GM23338 (cell line): ENCODE measurements at regions not wholly inside any gene's neighbourhood (a gene's known extent, or its start where the extent isn't known, plus 50 kb on each side); places are given as distances from the start of the nearest gene placed in this dataset.
A peak's percentile ranks its signal among the peaks of the same experiment; 100 is the strongest.

ENCODE experiments used
- ATAC-seq: fragments of 200-7000 bp; cut with Tn5 transposase; 3 replicates; pipeline ENCODE4 v1.9.1; 2020
- DNase-seq: peaks from one replicate; pipeline ENCODE4 v3.0.0-alpha.2; 2015; ENCODE audit warnings: low spot score
- H2AFZ ChIP-seq: fragments of 200-600 bp; sonication (generic); 2 replicates; pipeline ENCODE4 v1.8.0; 2016; ENCODE audit warnings: antibody characterized with exemption, mild to moderate bottlenecking, moderate library complexity
- H3F3A ChIP-seq: fragments of 200-600 bp; sonication (generic); replicated peaks from 2 replicates; pipeline ENCODE4 v1.8.0; 2017; ENCODE audit warnings: antibody characterized with exemption, mixed run types, low read depth
- H3K27ac ChIP-seq: fragments of 200-600 bp; sonication (generic); 2 replicates; pipeline ENCODE4 v1.6.1; 2016; ENCODE audit warnings: low read depth
- H3K27me3 ChIP-seq: fragments of 200-600 bp; sonication (generic); 2 replicates; pipeline ENCODE4 v1.8.0; 2016; ENCODE audit warnings: mild to moderate bottlenecking, mixed run types, moderate library complexity; ENCODE audit not compliant: insufficient read depth
- H3K36me3 ChIP-seq: fragments of 200-600 bp; sonication (generic); 2 replicates; pipeline ENCODE4 v1.8.0; 2016; ENCODE audit warnings: mild to moderate bottlenecking; ENCODE audit not compliant: insufficient read depth
- H3K4me1 ChIP-seq: fragments of 200-600 bp; sonication (generic); 2 replicates; pipeline ENCODE4 v1.8.0; 2016; ENCODE audit warnings: mild to moderate bottlenecking, moderate library complexity; ENCODE audit not compliant: insufficient read depth
- H3K4me2 ChIP-seq: fragments of 200-600 bp; sonication (generic); 2 replicates; pipeline ENCODE4 v1.7.1; 2017; ENCODE audit warnings: mixed run types
- H3K4me3 ChIP-seq: fragments of 200-600 bp; sonication (generic); 2 replicates; pipeline ENCODE4 v1.6.1; 2016; ENCODE audit warnings: mixed run types
- H3K79me2 ChIP-seq: fragments of 200-600 bp; sonication (generic); replicated peaks from 2 replicates; pipeline ENCODE4 v1.8.0; 2017; ENCODE audit warnings: mild to moderate bottlenecking; ENCODE audit not compliant: insufficient read depth
- H3K9me2 ChIP-seq: fragments of 200-600 bp; sonication (generic); 2 replicates; pipeline ENCODE4 v1.8.0; 2017; ENCODE audit not compliant: insufficient read depth
- H4K20me1 ChIP-seq: fragments of 200-600 bp; sonication (generic); replicated peaks from 2 replicates; pipeline ENCODE4 v1.8.0; 2017; ENCODE audit warnings: mild to moderate bottlenecking; ENCODE audit not compliant: insufficient read depth
- H3K27ac Mint-ChIP-seq: 2 replicates; pipeline ENCODE4 v1.8.0; 2020; ENCODE audit warnings: inconsistent platforms, mild to moderate bottlenecking, moderate library complexity, mixed read lengths
- H3K27me3 Mint-ChIP-seq: 3 replicates; pipeline ENCODE4 v1.8.0; 2022; ENCODE audit warnings: low read depth, mild to moderate bottlenecking, moderate library complexity, mixed read lengths, inconsistent platforms; ENCODE audit not compliant: insufficient read depth, poor library complexity
- H3K36me3 Mint-ChIP-seq: 3 replicates; pipeline ENCODE4 v1.8.0; 2021; ENCODE audit warnings: low read depth, mild to moderate bottlenecking, inconsistent platforms, moderate library complexity, mixed read lengths
- H3K4me1 Mint-ChIP-seq: 3 replicates; pipeline ENCODE4 v1.8.0; 2020; ENCODE audit warnings: mild to moderate bottlenecking, inconsistent platforms, mixed read lengths
- H3K4me3 Mint-ChIP-seq: 3 replicates; pipeline ENCODE4 v1.8.0; 2021; ENCODE audit warnings: moderate library complexity, mild to moderate bottlenecking, inconsistent platforms, mixed read lengths
- H3K9me3 Mint-ChIP-seq: 3 replicates; pipeline ENCODE4 v1.8.0; 2020; ENCODE audit warnings: moderate library complexity, mild to moderate bottlenecking, inconsistent platforms, mixed read lengths
- CREB1 ChIP-seq: fragments of 250-450 bp; sonication (Bioruptor Pico); IDR thresholded peaks from 2 replicates; pipeline ENCODE4 v1.5.0; 2020; ENCODE audit warnings: low read depth, mild to moderate bottlenecking, moderate library complexity
- TF ChIP-seq, protein P1 (sequence below), 2 experiments: fragments of 200-600 bp in 1 of 2; sonication (generic) in 1 of 2; conservative IDR thresholded peaks; 2 replicates each; pipeline versions ENCODE4 v1.5.1 to v1.6.1; 2016 to 2017; ENCODE audit warnings: antibody characterized with exemption in 2 of 2, low read depth in 2 of 2, mild to moderate bottlenecking in 2 of 2, moderate library complexity in 1 of 2
- TF ChIP-seq, protein P2 (sequence below): fragments of 250-450 bp; sonication (Bioruptor Pico); IDR thresholded peaks from 2 replicates; pipeline ENCODE4 v1.5.0; 2020; ENCODE audit warnings: mild to moderate bottlenecking, moderate library complexity
- TF ChIP-seq, protein P3 (sequence below): IDR thresholded peaks from 2 replicates; pipeline ENCODE4 v1.6.1; 2016; ENCODE audit warnings: antibody characterized with exemption
- TF ChIP-seq, protein P4 (sequence below): IDR thresholded peaks from one replicate; pipeline ENCODE4 v1.6.1; 2018; ENCODE audit warnings: antibody characterized with exemption; ENCODE audit not compliant: unreplicated experiment

DNA sequence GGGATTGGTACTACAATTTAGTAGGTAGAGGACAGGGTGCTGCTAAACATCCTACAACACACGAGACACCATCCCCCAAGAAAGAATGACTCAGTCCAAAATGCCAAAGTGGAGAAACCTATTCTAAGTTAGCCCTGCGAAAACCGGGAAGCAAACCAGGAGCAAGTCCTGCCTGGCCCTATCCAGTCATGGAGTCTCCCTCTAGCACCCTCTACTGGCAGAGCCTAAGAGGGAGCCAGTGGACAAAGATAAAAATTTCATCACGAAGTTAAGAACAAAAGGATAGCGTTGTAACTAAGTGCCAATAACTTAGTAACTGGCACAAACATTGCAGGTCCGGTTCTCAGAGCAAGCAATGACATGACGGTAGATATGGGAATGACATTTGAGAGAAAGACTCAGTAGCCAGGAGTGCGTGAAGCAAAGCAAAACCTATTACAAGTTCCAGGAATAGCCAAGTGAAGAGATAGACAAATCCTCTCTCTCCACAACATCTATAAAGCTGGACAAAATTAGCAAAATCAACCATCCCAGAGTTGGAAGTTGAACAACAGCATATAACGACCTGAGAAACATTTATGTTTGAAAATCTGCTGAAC lies 383.5 kb downstream of the OMA1 start:
- peaks cover 11% of the 10 kb centered on the region; the same call in 2 of the 3 replicates for H3K9me3 Mint-ChIP-seq
- peaks cover under 1% of the 10 kb centered on the region for H3K27me3 Mint-ChIP-seq
- Histone ChIP-seq H3K4me2 (no peak overlapping the region), H2AFZ (no peak overlapping the region), H3K9me2 (no peaks in the 10 kb centered on the region), H3K27me3 (no peaks in the 10 kb centered on the region), H3K36me3 (no peaks in the 10 kb centered on the region), H3K27ac (no peak overlapping the region), H4K20me1 (no peaks in the 10 kb centered on the region), H3K4me1 (peaks cover 17% of the 10 kb centered on the region), H3K4me3 (no peak overlapping the region), H3K79me2 (no peaks in the 10 kb centered on the region), H3F3A (no peaks in the 10 kb centered on the region)
- peaks cover 12% of the 10 kb centered on the region for H3K36me3 Mint-ChIP-seq
- H3K4me3 Mint-ChIP-seq: no peak overlapping the region
- TF ChIP-seq CREB1 (CRISPR knock-in tag): no peak
- TF ChIP-seq, protein P1, sequence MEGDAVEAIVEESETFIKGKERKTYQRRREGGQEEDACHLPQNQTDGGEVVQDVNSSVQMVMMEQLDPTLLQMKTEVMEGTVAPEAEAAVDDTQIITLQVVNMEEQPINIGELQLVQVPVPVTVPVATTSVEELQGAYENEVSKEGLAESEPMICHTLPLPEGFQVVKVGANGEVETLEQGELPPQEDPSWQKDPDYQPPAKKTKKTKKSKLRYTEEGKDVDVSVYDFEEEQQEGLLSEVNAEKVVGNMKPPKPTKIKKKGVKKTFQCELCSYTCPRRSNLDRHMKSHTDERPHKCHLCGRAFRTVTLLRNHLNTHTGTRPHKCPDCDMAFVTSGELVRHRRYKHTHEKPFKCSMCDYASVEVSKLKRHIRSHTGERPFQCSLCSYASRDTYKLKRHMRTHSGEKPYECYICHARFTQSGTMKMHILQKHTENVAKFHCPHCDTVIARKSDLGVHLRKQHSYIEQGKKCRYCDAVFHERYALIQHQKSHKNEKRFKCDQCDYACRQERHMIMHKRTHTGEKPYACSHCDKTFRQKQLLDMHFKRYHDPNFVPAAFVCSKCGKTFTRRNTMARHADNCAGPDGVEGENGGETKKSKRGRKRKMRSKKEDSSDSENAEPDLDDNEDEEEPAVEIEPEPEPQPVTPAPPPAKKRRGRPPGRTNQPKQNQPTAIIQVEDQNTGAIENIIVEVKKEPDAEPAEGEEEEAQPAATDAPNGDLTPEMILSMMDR (conservative IDR thresholded peaks at IDR 0.05; ENCODE audit: low read depth in 2 of 2): peak; percentile 91 to 96
- ATAC-seq (peak; percentile 85), DNase-seq (peak; percentile 92)
- H3K4me1 Mint-ChIP-seq: peaks cover 17% of the 10 kb centered on the region
- H3K27ac Mint-ChIP-seq: no peak overlapping the region

DNA sequence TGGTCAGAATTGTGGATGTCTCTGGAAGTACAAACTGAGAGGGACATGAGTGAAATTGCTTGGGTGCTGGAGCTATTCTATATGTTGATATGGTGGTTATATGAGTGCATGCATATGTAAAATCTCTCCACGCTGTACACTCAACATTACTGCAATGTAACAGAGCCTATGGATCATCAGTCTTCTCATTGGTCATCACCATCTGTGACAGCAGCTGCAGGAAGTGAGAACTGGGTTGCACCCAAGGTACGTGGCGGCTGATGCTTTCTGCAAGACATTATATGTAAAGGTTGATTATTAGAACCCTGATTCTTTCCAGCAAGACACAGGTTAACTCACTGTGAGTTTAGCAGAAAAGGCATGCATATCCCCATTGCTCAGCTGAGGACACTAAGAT lies 387.1 kb downstream of the OMA1 start:
- Histone ChIP-seq H3K79me2 (no peaks in the 10 kb centered on the region), H3K4me2 (no peak overlapping the region), H3K27ac (no peak overlapping the region), H3K9me2 (no peaks in the 10 kb centered on the region), H2AFZ (no peak overlapping the region), H4K20me1 (no peaks in the 10 kb centered on the region), H3F3A (no peaks in the 10 kb centered on the region), H3K27me3 (no peaks in the 10 kb centered on the region), H3K36me3 (no peaks in the 10 kb centered on the region), H3K4me3 (no peak overlapping the region), H3K4me1 (peaks cover 32% of the 10 kb centered on the region)
- peaks cover 22% of the 10 kb centered on the region for H3K4me1 Mint-ChIP-seq
- H3K27ac Mint-ChIP-seq: no peak overlapping the region
- DNase-seq: no peak
- no peaks in the 10 kb centered on the region for H3K36me3 Mint-ChIP-seq
- no peak overlapping the region for H3K4me3 Mint-ChIP-seq
- H3K9me3 Mint-ChIP-seq: no peaks in the 10 kb centered on the region
- ATAC-seq: no peak
- H3K27me3 Mint-ChIP-seq: no peaks in the 10 kb centered on the region
- TF ChIP-seq, protein P1 (conservative IDR thresholded peaks at IDR 0.05; ENCODE audit: low read depth in 2 of 2): no peak
- TF ChIP-seq, protein P2, sequence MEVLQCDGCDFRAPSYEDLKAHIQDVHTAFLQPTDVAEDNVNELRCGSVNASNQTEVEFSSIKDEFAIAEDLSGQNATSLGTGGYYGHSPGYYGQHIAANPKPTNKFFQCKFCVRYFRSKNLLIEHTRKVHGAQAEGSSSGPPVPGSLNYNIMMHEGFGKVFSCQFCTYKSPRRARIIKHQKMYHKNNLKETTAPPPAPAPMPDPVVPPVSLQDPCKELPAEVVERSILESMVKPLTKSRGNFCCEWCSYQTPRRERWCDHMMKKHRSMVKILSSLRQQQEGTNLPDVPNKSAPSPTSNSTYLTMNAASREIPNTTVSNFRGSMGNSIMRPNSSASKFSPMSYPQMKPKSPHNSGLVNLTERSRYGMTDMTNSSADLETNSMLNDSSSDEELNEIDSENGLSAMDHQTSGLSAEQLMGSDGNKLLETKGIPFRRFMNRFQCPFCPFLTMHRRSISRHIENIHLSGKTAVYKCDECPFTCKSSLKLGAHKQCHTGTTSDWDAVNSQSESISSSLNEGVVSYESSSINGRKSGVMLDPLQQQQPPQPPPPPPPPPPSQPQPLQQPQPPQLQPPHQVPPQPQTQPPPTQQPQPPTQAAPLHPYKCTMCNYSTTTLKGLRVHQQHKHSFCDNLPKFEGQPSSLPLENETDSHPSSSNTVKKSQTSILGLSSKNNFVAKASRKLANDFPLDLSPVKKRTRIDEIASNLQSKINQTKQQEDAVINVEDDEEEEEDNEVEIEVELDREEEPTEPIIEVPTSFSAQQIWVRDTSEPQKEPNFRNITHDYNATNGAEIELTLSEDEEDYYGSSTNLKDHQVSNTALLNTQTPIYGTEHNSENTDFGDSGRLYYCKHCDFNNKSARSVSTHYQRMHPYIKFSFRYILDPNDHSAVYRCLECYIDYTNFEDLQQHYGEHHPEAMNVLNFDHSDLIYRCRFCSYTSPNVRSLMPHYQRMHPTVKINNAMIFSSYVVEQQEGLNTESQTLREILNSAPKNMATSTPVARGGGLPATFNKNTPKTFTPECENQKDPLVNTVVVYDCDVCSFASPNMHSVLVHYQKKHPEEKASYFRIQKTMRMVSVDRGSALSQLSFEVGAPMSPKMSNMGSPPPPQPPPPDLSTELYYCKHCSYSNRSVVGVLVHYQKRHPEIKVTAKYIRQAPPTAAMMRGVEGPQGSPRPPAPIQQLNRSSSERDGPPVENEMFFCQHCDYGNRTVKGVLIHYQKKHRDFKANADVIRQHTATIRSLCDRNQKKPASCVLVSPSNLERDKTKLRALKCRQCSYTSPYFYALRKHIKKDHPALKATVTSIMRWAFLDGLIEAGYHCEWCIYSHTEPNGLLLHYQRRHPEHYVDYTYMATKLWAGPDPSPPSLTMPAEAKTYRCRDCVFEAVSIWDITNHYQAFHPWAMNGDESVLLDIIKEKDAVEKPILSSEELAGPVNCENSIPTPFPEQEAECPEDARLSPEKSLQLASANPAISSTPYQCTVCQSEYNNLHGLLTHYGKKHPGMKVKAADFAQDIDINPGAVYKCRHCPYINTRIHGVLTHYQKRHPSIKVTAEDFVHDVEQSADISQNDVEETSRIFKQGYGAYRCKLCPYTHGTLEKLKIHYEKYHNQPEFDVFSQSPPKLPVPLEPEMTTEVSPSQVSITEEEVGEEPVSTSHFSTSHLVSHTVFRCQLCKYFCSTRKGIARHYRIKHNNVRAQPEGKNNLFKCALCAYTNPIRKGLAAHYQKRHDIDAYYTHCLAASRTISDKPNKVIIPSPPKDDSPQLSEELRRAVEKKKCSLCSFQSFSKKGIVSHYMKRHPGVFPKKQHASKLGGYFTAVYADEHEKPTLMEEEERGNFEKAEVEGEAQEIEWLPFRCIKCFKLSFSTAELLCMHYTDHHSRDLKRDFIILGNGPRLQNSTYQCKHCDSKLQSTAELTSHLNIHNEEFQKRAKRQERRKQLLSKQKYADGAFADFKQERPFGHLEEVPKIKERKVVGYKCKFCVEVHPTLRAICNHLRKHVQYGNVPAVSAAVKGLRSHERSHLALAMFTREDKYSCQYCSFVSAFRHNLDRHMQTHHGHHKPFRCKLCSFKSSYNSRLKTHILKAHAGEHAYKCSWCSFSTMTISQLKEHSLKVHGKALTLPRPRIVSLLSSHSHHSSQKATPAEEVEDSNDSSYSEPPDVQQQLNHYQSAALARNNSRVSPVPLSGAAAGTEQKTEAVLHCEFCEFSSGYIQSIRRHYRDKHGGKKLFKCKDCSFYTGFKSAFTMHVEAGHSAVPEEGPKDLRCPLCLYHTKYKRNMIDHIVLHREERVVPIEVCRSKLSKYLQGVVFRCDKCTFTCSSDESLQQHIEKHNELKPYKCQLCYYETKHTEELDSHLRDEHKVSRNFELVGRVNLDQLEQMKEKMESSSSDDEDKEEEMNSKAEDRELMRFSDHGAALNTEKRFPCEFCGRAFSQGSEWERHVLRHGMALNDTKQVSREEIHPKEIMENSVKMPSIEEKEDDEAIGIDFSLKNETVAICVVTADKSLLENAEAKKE (CRISPR knock-in tag): no peak
- no peak for TF ChIP-seq CREB1 (CRISPR knock-in tag)
- TF ChIP-seq, protein P3, sequence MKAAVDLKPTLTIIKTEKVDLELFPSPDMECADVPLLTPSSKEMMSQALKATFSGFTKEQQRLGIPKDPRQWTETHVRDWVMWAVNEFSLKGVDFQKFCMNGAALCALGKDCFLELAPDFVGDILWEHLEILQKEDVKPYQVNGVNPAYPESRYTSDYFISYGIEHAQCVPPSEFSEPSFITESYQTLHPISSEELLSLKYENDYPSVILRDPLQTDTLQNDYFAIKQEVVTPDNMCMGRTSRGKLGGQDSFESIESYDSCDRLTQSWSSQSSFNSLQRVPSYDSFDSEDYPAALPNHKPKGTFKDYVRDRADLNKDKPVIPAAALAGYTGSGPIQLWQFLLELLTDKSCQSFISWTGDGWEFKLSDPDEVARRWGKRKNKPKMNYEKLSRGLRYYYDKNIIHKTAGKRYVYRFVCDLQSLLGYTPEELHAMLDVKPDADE: no peak
- TF ChIP-seq, protein P4, sequence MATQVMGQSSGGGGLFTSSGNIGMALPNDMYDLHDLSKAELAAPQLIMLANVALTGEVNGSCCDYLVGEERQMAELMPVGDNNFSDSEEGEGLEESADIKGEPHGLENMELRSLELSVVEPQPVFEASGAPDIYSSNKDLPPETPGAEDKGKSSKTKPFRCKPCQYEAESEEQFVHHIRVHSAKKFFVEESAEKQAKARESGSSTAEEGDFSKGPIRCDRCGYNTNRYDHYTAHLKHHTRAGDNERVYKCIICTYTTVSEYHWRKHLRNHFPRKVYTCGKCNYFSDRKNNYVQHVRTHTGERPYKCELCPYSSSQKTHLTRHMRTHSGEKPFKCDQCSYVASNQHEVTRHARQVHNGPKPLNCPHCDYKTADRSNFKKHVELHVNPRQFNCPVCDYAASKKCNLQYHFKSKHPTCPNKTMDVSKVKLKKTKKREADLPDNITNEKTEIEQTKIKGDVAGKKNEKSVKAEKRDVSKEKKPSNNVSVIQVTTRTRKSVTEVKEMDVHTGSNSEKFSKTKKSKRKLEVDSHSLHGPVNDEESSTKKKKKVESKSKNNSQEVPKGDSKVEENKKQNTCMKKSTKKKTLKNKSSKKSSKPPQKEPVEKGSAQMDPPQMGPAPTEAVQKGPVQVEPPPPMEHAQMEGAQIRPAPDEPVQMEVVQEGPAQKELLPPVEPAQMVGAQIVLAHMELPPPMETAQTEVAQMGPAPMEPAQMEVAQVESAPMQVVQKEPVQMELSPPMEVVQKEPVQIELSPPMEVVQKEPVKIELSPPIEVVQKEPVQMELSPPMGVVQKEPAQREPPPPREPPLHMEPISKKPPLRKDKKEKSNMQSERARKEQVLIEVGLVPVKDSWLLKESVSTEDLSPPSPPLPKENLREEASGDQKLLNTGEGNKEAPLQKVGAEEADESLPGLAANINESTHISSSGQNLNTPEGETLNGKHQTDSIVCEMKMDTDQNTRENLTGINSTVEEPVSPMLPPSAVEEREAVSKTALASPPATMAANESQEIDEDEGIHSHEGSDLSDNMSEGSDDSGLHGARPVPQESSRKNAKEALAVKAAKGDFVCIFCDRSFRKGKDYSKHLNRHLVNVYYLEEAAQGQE: no peak
